22Rv1 (cell line): ENCODE measurements at regions not wholly inside any gene's neighbourhood (a gene's known extent, or its start where the extent isn't known, plus 50 kb on each side); places are given as distances from the start of the nearest gene placed in this dataset.

Experiments used
- ZFX ChIP-seq: fragments of 450-650 bp; IDR thresholded peaks from 2 replicates; pipeline ENCODE4 v1.6.1; 2017; ENCODE audit warnings: antibody characterized with exemption, borderline replicate concordance
- TF ChIP-seq, protein P1 (sequence below): fragments of 450-650 bp; IDR thresholded peaks from 2 replicates; pipeline ENCODE4 v1.5.1; 2017; ENCODE audit warnings: mild to moderate bottlenecking

DNA sequence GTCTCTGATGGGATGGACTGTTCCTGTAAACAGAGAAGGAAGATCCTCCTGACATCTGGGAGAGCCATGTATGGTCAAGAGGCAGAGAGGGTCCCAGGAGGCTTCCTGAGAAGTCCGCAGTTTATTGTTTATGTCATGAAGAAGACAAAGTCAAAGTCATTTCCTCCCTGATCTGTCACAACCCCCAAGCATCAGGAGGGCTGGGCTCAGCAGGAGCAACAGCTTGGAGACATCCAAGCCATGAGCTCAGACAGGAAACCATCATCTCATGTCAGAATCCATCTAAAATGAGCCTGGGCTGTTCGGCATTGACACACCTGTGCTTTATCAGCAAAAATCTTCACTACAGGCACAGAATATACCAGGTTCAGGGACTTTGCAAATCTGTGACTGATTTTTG lies 325.0 kb upstream of the MSX2 start:
- TF ChIP-seq, protein P1, sequence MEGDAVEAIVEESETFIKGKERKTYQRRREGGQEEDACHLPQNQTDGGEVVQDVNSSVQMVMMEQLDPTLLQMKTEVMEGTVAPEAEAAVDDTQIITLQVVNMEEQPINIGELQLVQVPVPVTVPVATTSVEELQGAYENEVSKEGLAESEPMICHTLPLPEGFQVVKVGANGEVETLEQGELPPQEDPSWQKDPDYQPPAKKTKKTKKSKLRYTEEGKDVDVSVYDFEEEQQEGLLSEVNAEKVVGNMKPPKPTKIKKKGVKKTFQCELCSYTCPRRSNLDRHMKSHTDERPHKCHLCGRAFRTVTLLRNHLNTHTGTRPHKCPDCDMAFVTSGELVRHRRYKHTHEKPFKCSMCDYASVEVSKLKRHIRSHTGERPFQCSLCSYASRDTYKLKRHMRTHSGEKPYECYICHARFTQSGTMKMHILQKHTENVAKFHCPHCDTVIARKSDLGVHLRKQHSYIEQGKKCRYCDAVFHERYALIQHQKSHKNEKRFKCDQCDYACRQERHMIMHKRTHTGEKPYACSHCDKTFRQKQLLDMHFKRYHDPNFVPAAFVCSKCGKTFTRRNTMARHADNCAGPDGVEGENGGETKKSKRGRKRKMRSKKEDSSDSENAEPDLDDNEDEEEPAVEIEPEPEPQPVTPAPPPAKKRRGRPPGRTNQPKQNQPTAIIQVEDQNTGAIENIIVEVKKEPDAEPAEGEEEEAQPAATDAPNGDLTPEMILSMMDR, result no peak
- no peak for TF ChIP-seq ZFX
